OCI-LY3 (cell line): ENCODE measurements at regions not wholly inside any gene's neighbourhood (a gene's known extent, or its start where the extent isn't known, plus 50 kb on each side); places are given as distances from the start of the nearest gene placed in this dataset.

Experiments
- H2AFZ ChIP-seq: fragments of 200-600, 300-600 bp; shearing (Covaris generic); 2 replicates; pipeline ENCODE4 v1.6.0; 2014; ENCODE audit warnings: antibody characterized with exemption, low read depth, low read length
- H3K27ac ChIP-seq: fragments of 200-600, 300-600 bp; sonication (generic); 2 replicates; pipeline ENCODE4 v1.5.1; 2014; ENCODE audit warnings: mild to moderate bottlenecking, low read length, moderate library complexity, mixed read lengths
- H3K27me3 ChIP-seq: fragments of 200-600, 300-600 bp; sonication (generic); 2 replicates; pipeline ENCODE4 v1.6.1; 2014; ENCODE audit warnings: low read depth, low read length, mixed read lengths
- H3K36me3 ChIP-seq: fragments of 200-600, 300-600 bp; sonication (generic); replicated peaks from 2 replicates; pipeline ENCODE3; 2014; ENCODE audit warnings: low read depth, low read length, mixed read lengths
- H3K4me1 ChIP-seq: fragments of 300-600, 200-600 bp; sonication (generic); 2 replicates; pipeline ENCODE4 v1.6.1; 2014; ENCODE audit warnings: low read length, mixed read lengths
- H3K4me2 ChIP-seq: fragments of 200-600, 300-600 bp; sonication (generic); 2 replicates; pipeline ENCODE4 v1.6.1; 2014; ENCODE audit warnings: low read length, mixed read lengths
- H3K4me3 ChIP-seq: fragments of 300-600, 200-600 bp; sonication (generic); 2 replicates; pipeline ENCODE4 v1.5.1; 2014; ENCODE audit warnings: antibody characterized with exemption, mild to moderate bottlenecking, low read length, moderate library complexity
- H3K79me2 ChIP-seq: fragments of 300-600, 200-600 bp; shearing (Covaris generic); 2 replicates; pipeline ENCODE4 v1.6.1; 2014; ENCODE audit warnings: mild to moderate bottlenecking, low read length, mixed read lengths
- H3K9ac ChIP-seq: fragments of 300-600, 200-600 bp; shearing (Covaris generic); 2 replicates; pipeline ENCODE4 v1.6.0; 2014; ENCODE audit warnings: mild to moderate bottlenecking, low read length, moderate library complexity
- H3K9me3 ChIP-seq: fragments of 200-600, 300-600 bp; shearing (Covaris generic); 2 replicates; pipeline ENCODE4 v1.6.1; 2014; ENCODE audit warnings: low read length, mixed read lengths; ENCODE audit not compliant: insufficient read depth
- H4K20me1 ChIP-seq: fragments of 200-600, 300-600 bp; sonication (generic); 2 replicates; pipeline ENCODE4 v1.6.1; 2016; ENCODE audit warnings: low read length, mixed read lengths; ENCODE audit not compliant: insufficient read depth
- EZH2phosphoT487 ChIP-seq: fragments of 200-600 bp; shearing (Covaris generic); IDR thresholded peaks from 2 replicates; pipeline ENCODE4 v1.6.1; 2018; ENCODE audit warnings: antibody characterized with exemption, mixed run types, low read depth
- TF ChIP-seq, protein P1 (sequence below): fragments of 200-600, 300-600 bp; sonication (generic); IDR thresholded peaks from 2 replicates; pipeline ENCODE4 v1.5.1; 2014; ENCODE audit warnings: antibody characterized with exemption, low read length, low read depth

DNA sequence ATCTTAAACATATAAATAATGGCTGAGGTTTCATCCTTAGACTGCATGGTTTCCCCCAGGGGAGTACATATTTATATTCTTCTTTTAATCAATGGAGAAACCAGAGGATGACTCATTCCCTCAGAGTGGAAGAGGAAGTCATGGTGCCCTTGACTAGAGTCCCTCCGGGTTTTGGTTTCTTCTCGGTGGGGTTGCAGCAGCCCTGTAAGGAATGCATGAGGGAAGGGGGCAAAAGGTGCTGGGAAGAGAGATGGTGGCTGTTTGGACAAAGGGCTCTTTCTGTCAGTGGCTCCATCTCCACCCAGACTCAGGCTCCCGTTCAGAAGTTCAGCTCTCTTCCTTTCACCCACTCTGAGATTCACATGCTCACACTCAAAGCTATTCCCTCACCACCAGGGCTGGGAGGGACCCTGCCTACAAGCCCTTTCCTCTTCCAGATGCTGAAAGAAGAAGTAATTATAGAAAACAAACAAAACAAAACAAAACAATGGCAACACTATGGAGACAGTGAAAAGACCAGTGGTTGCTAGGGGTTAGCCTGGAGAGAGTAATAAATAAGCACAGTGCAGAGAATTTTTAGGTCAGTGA lies 129.8 kb upstream of the IL12B start:
- H3K4me2 ChIP-seq = peak overlapping the region; percentile 81

DNA sequence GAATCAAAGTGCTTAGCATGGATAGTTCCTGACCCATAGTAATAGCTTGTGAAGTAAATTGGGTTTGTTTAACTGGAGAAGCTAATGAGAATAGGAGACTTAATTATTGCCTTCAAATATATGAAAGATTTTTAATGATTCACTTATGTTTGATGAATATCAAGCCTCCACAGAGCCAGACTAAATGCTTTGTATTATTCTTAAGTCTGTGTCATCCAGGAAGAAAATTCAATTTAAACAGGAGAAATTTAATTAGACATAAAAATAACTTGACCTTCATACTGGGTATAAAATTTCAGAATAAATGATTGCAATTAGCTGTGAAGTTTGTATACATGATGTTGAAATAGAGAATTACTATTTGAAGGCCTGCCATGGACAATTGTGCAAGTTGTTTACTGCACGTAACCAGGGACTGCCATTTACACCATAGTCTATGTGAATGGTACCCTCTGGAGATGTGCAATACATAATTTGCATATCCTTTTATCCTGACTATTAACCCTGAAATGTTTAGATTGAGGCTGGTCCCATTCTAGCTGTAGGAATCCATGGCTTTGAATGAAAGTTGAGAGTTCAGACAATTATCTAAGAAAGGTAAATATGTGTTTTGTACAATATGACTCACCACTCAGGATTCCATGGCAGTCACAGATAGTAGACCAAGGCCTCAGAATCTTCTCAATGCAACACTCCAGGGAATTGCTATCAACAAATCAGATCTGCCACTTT lies 133.5 kb upstream of the IL12B start:
- Histone ChIP-seq H3K36me3 (peaks cover 26% of the 10 kb centered on the region), H3K9me3 (no peaks in the 10 kb centered on the region), H3K79me2 (peaks cover 10% of the 10 kb centered on the region), H3K9ac (no peak overlapping the region), H2AFZ (no peak overlapping the region), H3K4me1 (peaks cover 45% of the 10 kb centered on the region), H3K4me2 (no peak overlapping the region), H3K27ac (no peak overlapping the region), H4K20me1 (no peaks in the 10 kb centered on the region), H3K4me3 (no peak overlapping the region), H3K27me3 (no peaks in the 10 kb centered on the region)
- TF ChIP-seq, protein P1, sequence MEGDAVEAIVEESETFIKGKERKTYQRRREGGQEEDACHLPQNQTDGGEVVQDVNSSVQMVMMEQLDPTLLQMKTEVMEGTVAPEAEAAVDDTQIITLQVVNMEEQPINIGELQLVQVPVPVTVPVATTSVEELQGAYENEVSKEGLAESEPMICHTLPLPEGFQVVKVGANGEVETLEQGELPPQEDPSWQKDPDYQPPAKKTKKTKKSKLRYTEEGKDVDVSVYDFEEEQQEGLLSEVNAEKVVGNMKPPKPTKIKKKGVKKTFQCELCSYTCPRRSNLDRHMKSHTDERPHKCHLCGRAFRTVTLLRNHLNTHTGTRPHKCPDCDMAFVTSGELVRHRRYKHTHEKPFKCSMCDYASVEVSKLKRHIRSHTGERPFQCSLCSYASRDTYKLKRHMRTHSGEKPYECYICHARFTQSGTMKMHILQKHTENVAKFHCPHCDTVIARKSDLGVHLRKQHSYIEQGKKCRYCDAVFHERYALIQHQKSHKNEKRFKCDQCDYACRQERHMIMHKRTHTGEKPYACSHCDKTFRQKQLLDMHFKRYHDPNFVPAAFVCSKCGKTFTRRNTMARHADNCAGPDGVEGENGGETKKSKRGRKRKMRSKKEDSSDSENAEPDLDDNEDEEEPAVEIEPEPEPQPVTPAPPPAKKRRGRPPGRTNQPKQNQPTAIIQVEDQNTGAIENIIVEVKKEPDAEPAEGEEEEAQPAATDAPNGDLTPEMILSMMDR = no peak
- TF ChIP-seq EZH2phosphoT487 = no peak

More for the DNA sequence above, 129.8 kb upstream of the IL12B start:
- peaks cover 16% of the 10 kb centered on the region for H3K79me2 ChIP-seq
- no peak overlapping the region for H2AFZ ChIP-seq
- H3K4me1 ChIP-seq = peaks cover 67% of the 10 kb centered on the region
- H3K4me3 ChIP-seq = peak overlapping the region; percentile 9; the same call in 1 of the 2 replicates
- no peaks in the 10 kb centered on the region for H4K20me1 ChIP-seq
- no peaks in the 10 kb centered on the region for H3K9me3 ChIP-seq
- peak overlapping the region; percentile 99 for H3K27ac ChIP-seq
- H3K27me3 ChIP-seq = no peaks in the 10 kb centered on the region
- peaks cover 14% of the 10 kb centered on the region for H3K36me3 ChIP-seq
- H3K9ac ChIP-seq = peak overlapping the region; percentile 97
- TF ChIP-seq EZH2phosphoT487 = no peak
- TF ChIP-seq, protein P1 = no peak

DNA sequence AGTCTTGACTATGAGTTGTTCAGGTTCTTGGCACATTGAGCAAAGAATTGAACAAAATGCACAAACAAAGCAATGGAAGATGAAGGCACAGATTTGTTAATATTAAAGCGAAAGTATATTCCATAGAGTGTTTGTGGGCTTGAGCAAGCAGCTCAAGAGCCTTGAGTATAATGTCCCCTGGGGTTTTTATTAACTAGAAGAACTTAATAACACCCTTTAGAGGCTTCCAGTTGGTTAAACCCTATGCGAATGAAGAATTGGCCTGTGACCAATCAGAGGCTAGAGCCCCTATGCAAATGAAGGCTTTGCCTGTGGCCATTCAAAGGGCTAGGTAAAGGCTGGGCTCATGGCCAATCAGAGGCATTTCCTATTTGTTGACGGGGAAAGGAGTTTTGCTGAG lies 135.3 kb upstream of the IL12B start:
- H3K4me2 ChIP-seq = no peak overlapping the region; the same call in 1 of the 2 replicates
- no peak overlapping the region for H3K9ac ChIP-seq
- TF ChIP-seq, protein P1 = no peak
- no peak for TF ChIP-seq EZH2phosphoT487
- H3K36me3 ChIP-seq = peaks cover 34% of the 10 kb centered on the region
- no peak overlapping the region for H3K4me3 ChIP-seq
- H3K79me2 ChIP-seq = 0 out of 2 replicates have a peak, but pooled peaks cover 3% of the 10 kb centered on the region
- no peaks in the 10 kb centered on the region for H4K20me1 ChIP-seq
- H2AFZ ChIP-seq = no peak overlapping the region
- peaks cover 45% of the 10 kb centered on the region for H3K4me1 ChIP-seq
- H3K27me3 ChIP-seq = no peaks in the 10 kb centered on the region
- H3K27ac ChIP-seq = no peak overlapping the region
- no peaks in the 10 kb centered on the region for H3K9me3 ChIP-seq

DNA sequence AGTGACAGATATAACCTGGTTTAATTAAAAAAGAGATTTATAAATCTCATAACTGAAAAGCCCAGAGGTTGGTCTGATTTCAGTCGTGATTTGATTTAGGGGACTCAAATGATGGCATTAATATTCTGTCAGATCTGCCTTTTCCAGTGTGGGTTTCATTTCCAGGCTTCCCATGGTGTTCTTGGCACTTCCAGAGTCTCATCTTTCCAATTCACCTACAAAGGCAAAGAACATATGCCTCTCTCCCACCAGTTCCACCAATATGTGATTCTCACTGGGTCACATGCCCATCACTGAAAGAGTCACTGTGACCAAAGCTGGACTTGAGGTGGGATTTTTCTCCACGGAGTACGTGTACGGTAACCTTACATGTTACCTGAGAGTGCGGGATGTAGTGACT lies 137.4 kb upstream of the IL12B start:
- H4K20me1 ChIP-seq = no peaks in the 10 kb centered on the region
- H3K9me3 ChIP-seq = no peaks in the 10 kb centered on the region
- no peak overlapping the region for H3K27ac ChIP-seq
- H3K9ac ChIP-seq = no peak overlapping the region
- H3K4me3 ChIP-seq = no peak overlapping the region
- H3K79me2 ChIP-seq = no peaks in the 10 kb centered on the region
- peaks cover 47% of the 10 kb centered on the region for H3K36me3 ChIP-seq
- no peak for TF ChIP-seq EZH2phosphoT487
- TF ChIP-seq, protein P1 = no peak
- no peak overlapping the region for H2AFZ ChIP-seq
- H3K27me3 ChIP-seq = no peaks in the 10 kb centered on the region
- H3K4me1 ChIP-seq = peaks cover 30% of the 10 kb centered on the region
- no peak overlapping the region for H3K4me2 ChIP-seq
